ENCODE measurements at regions not wholly inside any gene's neighbourhood (a gene's known extent, or its start where the extent isn't known, plus 50 kb on each side); places are given as distances from the start of the nearest gene placed in this dataset.

- TF ChIP-seq, protein P1, sequence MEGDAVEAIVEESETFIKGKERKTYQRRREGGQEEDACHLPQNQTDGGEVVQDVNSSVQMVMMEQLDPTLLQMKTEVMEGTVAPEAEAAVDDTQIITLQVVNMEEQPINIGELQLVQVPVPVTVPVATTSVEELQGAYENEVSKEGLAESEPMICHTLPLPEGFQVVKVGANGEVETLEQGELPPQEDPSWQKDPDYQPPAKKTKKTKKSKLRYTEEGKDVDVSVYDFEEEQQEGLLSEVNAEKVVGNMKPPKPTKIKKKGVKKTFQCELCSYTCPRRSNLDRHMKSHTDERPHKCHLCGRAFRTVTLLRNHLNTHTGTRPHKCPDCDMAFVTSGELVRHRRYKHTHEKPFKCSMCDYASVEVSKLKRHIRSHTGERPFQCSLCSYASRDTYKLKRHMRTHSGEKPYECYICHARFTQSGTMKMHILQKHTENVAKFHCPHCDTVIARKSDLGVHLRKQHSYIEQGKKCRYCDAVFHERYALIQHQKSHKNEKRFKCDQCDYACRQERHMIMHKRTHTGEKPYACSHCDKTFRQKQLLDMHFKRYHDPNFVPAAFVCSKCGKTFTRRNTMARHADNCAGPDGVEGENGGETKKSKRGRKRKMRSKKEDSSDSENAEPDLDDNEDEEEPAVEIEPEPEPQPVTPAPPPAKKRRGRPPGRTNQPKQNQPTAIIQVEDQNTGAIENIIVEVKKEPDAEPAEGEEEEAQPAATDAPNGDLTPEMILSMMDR (conservative IDR thresholded peaks at IDR 0.05; ENCODE audit: low read depth in 2 of 2), result no peak
- no peak for TF ChIP-seq EZH2 (IDR thresholded peaks at IDR 0.05; ENCODE audit: low read depth, unreplicated experiment)
- no peak for TF ChIP-seq POLR2AphosphoS5 (IDR thresholded peaks at IDR 0.05; ENCODE audit: low read depth)
- TF ChIP-seq JUNB (IDR thresholded peaks at IDR 0.05; ENCODE audit: unreplicated experiment), result no peak
- TF ChIP-seq STAT1 (IDR thresholded peaks at IDR 0.05; ENCODE audit: unreplicated experiment), result no peak
- no peak for TF ChIP-seq EZH2phosphoT487 (IDR thresholded peaks at IDR 0.05; ENCODE audit: unreplicated experiment)
- no peak for TF ChIP-seq REST (IDR thresholded peaks at IDR 0.05; ENCODE audit: unreplicated experiment)
- TF ChIP-seq ZNF331 (CRISPR knock-in tag; IDR thresholded peaks at IDR 0.05; ENCODE audit: low read depth), result no peak
- TF ChIP-seq CREB1 (CRISPR knock-in tag; IDR thresholded peaks at IDR 0.05; ENCODE audit: low read depth), result no peak
These were observed 111.1 kb upstream of the HABP2 start for GRCh38 chr10:113441686-113442270.
